HG02938 (cell line): ENCODE measurements at regions not wholly inside any gene's neighbourhood (a gene's known extent, or its start where the extent isn't known, plus 50 kb on each side); places are given as distances from the start of the nearest gene placed in this dataset.
A peak's percentile ranks its signal among the peaks of the same experiment; 100 is the strongest.

ENCODE experiments used
- ATAC-seq: cut with Tn5 transposase; IDR thresholded peaks from one replicate; pipeline ENCODE4 v1.9.1; 2021; ENCODE audit warnings: mild to moderate bottlenecking, moderate library complexity; ENCODE audit not compliant: unreplicated experiment

DNA sequence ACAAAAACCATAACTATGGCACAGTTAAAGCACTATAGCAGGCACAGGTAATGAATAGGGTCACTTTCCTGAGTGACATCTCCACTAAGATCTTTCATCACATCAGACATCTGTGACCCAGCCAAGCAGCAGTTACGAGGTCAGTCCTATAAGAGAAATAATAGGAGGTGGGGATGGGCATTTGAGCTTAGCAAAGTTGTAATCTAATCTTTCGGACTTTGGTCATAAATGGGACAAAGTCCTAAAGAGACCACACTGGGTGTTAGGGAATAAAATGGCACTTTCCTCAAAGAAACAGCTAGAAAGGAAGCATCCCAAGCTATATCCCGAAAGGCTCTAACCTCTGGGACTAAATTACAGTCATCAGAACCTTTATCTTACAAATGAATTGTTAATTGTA is 432.2 kb downstream of the PIK3R1 start:
- no peak for ATAC-seq

DNA sequence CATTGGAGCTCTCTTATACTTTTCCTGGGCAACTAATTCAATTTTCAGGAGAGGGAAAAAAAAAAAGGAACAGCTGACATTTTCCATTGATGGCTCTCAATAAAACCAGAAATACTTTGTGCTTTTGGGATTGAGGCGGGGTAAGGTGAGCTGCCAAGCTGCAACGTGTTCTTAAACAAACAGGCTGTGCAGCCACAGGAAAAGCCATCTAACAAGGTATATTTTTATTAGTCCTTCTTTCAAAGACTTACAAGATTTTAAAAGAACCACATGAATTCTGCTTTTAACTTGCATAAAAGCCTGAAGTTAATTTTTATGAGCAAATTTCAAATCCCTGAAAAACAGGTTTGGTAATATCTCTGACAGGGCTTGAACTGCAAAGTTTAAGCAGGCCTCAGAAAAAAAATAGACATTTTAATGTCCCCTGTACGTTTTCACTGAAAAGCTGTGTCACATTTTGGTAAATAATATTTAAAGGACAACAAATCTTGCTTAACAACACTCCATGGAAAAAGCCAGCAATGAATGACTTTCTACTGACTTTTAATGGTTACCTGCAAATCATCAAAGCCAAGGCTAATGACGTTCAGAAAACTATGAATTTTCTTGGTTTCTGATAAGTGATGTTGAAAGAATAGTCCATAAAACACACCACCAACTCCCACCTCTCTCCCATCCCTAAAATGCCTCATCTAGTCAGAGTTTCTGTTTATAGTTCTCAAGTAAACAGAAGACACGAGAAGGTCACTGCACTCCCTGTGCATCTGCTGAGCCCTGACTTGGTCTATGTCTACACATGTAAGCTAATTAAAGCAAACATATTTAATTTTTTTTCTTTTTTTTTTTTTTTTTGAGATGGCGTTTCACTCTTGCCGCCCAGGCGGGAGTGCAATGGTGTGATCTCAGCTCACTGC is 433.6 kb downstream of the PIK3R1 start:
- ATAC-seq = no peak

DNA sequence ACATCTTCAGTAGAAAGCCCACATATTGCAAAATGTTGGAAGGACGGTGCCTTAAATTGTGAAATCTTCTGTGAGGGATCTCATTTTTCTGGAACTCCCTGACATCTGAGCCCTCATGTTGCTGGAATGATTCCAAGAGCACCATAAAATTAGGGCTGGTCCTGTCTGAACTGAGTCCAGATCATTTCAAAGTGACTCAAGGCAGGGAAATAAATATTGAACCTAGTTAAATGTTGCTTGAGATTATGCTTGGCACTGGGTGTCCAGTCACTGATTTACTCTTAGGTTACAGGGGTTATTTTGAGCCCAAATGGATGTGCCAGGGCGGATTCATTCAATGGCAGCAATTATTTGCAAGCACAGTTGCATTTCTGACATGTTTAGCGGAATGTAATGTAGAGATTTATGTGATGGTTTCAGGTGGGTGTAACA is 437.0 kb downstream of the PIK3R1 start:
- no peak for ATAC-seq

GRCh38 chr5:68653471-68653870 is 437.9 kb downstream of the PIK3R1 start:
- ATAC-seq = no peak

- no peak for ATAC-seq
Measured at GRCh38 chr5:68657055-68657961, 436.5 kb upstream of the SLC30A5 start.

GRCh38 chr5:68658810-68659372 is 434.9 kb upstream of the SLC30A5 start:
- no peak for ATAC-seq

DNA sequence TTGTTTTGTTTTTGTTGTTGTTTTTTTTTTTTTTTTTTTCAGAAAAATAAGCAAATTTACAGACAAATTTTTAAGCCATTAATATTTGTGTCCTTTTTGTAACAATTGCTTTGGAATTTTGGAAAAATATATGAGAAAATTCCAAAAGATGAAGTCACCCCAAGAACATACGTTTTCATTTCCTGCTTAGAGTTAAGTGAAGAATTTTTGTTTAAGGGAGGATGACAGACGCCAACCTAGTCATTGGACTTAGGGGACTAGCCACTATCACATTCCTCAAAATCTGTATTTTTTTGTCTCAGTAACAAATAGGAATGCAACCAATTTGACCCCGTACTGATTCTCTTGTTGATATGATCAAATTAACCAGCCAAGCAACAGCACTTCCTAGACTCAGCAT is 433.9 kb upstream of the SLC30A5 start:
- no peak for ATAC-seq

DNA sequence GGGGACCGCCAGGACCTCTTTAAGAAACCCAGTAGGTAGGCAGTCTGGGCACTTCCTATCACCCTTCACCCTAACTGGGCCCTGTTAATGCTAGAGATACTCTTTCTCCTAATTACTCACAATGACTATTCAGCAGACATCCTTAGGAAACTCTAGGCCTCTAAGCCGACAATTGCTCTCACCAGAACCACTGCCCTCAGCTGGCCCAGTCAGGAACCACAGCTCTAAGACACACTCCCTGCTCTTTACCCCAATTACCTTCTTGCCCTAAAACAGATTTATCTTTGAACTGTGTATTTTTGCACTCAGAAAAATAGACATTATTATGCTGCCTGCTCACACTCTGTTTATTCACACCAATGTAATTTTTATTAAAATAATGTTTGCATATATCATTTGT is 432.6 kb upstream of the SLC30A5 start:
- peak; percentile 54 for ATAC-seq

DNA sequence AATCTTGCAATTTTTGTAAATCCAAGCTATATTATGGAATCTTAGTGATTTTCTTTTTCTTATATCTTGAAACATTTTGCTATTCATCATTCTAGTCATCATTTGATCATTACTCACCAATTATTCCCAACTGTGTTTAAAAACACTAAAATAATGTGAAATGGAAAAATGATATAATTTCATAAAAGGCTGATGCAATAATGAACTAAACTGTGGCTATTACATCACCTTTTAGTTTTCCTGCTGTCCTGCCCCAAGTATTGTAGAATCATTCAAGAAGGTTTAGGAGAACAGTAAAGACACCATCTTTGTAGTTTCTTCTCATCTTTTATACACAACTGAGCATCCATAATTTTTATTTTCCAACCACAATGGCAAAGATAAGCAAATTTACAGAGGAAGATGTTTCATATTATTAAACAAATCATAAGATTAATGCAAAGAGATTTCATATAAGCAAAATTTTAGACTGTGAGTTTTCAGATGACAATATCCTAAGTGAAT is 431.0 kb upstream of the SLC30A5 start:
- no peak for ATAC-seq

- ATAC-seq = no peak
Measured at GRCh38 chr5:68669864-68670575, 423.8 kb upstream of the SLC30A5 start.

DNA sequence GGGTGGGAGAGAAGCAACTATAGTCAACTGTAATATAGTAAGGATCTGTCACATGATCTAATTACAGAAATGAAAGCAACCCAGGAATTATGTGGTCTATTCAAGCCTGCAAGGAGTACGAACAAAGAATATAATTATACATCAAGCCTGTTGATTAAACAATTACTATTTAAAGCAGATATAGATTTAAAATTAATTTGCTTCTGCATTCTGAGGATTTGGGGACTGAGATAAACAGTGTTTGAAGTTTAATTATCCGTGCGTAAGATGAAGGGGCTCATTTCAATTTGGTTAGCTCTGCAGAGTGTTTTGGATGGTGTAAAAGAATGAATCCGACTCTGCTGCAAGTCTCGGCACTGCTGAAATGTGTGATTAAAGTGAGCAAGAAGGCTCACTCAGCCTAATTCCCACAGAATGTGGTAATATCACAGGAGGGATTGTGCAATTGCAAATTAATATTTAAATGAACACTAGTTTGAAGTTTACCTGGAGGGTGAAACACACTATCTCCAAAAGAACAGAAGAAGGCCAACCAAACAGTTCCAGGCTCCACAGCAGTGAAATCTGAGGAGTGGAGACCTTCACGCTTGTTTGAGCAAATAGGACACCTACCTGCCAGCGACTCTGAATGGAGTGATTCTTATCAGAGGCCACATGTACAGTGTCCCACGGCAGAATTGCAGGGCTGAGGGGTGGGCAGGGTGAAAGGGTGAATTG is 420.6 kb upstream of the SLC30A5 start:
- ATAC-seq = no peak

DNA sequence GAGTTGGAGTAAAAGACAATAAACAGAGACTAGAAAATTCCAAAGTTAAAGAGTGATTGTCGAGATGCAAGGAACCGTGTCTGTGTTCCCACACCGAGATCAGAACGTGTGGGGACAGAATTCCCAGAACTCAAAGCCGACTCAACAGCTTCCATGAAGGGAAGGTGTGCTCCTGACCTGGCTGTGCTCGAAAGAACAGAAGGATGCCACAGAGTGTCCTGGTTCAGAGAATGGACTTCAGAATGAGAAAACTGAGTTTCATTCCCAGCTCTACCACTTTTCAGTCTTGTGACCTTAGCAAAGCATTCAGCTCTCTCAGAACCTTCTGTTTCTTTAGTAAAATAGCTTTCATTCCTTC is 420.0 kb upstream of the SLC30A5 start:
- ATAC-seq = no peak

DNA sequence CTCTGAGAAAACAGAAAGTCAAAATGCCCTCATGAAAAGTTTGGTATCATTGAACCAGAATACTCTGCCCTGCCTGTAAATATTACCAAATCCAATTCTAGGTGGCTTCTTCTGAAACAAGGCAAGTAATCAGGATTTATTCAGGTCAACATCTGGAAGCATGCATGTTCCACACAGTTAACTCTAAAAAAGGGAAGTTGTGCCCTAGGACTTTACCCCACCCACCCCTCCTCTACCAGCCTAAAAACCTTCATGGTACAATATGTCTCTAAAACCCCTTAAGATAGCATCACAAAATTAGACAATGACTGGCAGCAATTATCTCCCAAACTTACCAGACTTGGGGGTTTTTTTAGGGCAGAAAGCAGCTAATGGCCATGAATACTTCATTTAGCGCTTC is 414.8 kb upstream of the SLC30A5 start:
- ATAC-seq = no peak

DNA sequence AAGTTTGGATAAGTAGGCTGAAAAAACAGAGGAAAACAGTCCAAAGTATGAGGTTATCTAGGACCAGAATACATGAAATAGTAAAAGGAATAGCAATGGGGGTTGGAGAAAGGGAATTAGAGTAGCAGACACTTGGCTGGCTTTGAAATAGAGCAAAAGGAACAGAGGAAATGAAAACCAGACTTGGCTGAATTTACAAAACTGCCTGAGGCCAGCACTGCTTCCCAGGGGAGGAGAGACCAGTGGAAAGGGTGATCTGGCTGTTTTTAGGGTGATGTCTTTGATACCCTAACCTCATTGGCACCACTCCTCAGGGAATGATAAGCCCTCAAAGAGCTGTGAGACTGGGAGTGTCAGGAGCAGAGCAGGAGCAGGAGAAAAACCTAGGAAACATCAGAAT is 413.4 kb upstream of the SLC30A5 start:
- ATAC-seq = no peak

- ATAC-seq = no peak
Measured at GRCh38 chr5:68681929-68682328, 411.9 kb upstream of the SLC30A5 start.

DNA sequence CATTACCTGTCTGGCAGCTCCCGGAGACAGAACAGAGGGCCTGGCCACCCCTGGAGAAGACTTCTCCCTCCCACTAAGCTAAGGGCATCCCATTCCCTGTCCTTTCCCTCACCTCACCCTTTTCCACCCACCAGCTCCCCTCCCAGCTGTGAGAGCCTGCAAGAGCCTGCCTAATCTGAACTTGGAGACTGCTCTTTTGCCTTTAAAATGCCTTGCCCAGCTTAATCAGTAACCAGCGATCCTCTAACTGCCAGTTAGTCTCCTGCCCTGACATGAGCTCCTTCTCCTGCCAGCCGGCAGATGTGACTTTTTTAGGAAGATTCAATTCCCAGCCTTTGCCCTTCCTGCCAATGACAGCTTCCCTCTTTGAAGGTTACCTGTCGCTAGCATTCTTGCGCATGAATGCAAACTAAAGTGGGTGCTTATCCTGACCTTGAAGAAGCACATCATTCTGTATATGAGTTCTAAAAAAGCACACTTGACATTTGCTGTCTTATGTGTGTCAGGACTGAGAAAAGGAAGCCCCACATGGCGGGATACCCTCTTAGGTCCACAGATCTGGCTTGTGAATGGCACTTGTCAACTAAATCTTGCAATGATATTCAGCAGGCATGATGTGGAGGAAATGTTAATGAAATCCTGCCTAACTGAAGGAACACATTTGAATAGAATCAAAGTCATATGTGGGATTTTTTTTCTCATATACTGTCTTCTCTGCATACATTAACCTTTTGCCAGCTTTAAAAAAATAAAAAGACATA is 411.2 kb upstream of the SLC30A5 start:
- no peak for ATAC-seq

GRCh38 chr5:68683632-68684036 is 410.2 kb upstream of the SLC30A5 start:
- no peak for ATAC-seq

GRCh38 chr5:68685863-68686262 is 408.0 kb upstream of the SLC30A5 start:
- no peak for ATAC-seq

DNA sequence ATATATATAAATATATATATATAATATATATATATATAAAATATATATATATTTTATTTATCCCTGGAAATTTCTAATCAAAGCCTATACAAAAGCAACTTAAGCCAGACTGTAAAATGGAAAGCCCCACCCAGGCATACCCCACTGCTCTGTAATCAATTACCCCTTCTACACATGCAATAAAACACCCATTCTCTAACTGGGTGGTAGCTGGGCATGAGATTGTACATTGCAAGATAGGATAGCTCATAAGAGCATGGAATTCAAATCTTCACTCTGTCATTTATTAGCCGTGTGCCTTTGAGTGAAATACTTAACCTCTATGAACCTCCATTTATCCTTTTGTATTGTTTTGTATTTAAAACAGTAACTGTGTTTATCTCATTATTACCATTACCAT is 405.3 kb upstream of the SLC30A5 start:
- no peak for ATAC-seq
